ENCODE measurements at regions not wholly inside any gene's neighbourhood (a gene's known extent, or its start where the extent isn't known, plus 50 kb on each side); places are given as distances from the start of the nearest gene placed in this dataset.

DNA sequence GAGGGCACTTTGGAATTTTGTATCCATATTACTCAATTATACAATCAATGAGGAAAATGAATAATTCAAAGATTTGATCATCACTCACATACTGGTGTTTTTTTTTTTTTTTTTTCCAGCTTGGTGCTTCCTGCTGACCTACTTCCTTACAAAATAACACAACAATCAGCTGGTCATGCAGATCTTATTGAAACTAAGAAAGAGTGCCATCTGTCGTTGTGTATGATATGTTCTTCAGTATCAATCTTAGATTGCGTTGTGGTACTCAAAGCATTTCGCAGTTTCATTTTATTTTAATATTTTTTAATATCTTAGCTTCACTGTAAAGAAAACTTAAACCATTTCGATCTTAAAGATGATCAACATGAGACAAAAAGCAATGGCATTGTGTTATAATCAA, 155.6 kb downstream of the OGFRL1 start:
- DNase-seq: no peak

DNA sequence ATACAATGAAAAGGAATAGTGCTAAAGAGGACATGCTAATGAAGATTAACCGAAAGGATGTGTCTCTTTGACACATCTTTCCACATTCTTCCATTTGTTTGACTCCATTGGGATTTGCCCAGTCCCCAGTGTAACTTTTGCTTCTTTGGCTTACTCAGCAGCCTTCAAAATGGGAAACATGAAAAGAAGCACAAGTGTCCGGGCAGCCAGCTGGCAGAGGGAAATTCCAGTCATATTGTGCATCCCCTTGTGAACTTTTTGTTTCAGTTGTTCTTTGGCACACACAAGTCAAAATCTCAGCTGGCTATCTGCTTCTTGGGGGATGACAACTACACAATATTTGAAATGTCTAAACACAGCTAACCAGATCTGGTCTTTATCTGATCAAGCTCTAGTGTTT, 157.4 kb downstream of the OGFRL1 start:
- no peak for DNase-seq

DNA sequence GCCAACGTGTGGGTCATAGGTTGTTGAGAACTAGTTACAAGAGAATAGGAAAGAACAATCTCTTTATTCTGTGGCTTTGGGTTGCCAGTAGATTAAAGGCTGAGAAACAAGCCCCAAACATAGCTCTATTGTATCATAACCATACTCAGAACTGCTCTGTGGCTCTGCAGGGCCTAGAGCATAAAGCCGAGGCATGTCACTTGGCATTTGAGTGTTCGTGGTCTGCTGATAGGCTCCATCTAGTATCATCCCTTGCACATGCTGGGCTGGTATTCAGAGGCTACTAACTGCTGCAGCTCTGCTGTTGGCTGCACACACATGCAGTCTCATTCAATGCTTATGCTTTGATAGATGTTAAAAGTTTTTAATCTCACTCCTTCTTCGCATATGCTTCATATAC, 157.9 kb downstream of the OGFRL1 start:
- no peak for DNase-seq

DNA sequence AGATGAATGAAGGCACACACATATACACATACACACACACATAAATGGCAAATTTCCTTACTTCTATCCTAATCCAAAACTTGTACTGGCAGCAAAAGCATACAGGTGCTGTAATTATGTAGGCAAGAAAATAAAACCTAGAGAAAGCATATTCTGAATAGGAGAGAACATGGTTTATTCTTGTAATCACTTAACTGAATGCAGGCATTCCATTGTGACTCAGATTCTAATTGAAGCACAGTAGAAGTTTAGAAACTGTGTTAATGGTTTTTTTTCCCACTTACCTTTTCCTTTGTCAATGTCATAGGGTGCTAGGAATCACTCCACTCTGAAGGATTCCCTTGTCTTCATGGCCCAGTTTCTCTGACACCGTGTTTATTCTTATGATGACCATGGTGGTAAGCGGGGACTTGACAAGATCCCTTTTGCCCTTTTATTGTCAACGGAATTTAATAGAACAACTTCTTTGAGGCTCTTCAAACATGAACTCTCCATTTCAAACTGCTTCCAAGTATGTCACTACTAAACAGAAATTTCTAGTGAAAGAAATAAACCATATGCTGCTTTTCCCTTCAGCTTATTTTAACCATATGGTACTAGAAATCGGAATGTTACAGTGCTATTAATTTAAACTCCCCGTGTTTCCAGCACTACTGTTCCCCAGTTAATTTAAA, 164.2 kb downstream of the OGFRL1 start:
- DNase-seq: no peak

DNA sequence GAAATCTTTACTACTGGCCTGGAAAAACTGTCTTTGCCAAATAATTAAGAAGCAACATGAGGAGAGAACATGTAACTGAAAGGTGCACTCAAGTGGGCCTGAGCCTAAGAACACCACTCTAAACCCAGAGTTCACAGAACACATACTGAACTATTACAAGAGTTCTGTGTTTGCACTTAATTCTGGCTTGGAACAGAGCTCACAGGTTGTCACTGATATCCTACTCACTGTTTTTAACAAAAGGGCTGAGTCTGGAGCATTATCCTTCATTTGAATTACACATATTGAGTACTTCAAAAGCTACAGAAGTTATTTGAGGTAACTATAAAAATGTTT, 164.7 kb downstream of the OGFRL1 start:
- no peak for DNase-seq

DNA sequence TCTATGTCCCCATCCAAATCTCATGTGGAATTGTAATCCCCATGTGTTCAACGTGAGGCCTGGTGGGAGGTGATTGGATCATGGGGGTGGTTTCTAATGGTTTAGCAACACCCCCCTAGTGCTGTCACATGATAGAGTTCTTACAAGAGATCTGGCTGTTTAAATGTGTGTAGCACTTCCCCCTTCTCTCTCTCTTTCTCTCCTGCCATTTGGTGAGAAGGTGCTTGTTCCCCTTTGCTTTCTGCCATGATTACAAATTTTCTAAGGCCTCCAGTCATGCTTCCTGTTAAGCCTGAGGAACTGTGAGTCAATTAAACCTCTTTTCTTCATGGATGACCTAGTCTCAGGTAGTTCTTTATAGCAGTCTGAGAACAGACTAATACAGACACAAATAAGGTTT, 165.4 kb downstream of the OGFRL1 start:
- no peak for DNase-seq

DNA sequence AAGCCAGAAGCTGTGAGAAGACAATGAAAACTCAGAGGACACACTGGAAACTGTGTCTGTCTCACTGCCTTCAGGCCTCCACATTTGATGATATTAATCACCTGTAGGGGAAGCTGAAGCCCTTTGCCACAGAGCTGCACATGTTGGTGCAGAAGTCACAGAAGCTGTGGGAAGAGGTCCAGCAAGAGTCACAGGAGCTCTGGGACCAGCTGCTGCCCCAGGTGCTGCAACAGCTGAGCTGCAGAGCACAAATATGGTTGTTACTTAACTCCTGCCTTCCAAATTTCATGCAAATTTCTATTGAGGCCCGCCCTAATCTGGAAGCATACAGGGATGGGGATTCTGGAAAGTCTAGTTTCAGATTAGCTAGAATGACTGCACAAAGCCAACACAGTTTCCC, 169.3 kb downstream of the OGFRL1 start:
- no peak for DNase-seq

DNA sequence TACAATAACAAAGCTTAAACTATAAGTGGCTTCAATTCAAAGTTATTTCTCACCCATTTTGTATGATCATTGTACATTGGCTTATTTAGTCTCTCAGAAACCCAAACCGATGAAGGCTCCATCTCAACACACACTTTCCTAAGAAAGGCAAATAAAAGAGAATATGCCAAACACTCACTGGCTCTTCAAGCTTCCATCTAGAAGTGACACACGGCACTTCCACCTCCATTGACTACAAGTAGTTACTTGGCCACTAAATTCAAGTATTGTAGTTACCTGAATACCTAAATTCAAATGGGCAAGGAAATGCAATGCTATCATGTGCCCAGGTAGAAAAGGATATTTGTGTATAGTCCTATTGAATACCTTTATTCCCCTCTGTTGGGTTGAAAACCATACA, 170.6 kb downstream of the OGFRL1 start:
- DNase-seq: no peak

DNA sequence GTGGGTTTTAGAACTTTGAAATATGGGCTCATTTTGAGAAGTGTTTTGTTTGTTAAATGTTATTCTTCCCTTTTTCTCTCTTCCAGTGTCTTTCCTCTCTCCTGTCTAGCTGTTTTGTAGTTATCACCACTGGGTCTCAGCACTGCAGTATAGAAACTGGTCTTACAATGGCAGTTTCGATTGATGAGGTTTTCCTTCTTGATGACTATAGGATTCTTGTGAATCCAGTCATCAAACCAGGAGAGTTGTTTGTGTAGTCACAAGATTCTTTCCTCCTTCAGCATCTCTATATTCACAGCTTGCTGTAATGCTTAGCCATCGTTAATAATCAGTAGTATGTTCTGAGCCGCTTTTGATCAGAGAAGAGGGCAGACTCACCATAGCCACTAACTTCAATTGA, 172.3 kb downstream of the OGFRL1 start:
- no peak for DNase-seq

DNA sequence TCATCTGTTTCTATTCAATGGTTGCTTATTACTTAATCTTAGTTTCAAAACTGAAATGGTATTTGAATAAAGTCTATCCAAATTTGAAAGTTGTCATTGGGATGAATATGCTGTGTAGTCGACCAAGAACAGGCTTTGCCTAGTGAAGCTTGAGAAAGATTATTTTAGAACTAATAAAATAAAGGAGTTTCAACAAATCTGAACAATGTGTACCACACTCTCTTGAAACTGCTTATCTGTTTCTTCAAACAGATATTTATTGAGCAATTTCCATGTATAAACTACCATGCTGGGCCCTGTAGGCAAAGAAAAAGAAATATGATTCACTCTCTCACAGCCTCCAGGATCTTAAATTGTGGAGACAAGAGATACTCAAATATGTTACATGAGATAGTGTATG, 174.4 kb downstream of the OGFRL1 start:
- DNase-seq: no peak

DNA sequence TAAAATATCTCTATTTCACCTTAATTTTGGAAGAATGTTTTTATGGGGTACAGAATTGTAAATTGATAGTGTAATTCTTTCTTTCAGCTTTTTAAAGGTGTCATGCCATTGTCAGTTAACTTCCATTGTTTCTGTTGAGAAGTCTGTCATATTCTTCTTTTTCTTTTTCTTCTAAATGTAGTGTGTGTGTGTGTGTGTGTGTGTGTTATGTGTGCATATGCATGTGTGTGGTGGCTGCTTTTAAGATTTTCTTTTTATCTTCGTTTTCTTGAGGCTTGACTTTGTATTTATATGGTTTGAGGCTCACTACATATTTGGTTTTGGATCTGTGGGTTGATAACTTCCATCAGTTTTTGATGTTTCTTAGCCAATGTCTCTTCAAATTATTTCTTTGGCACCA, 176.5 kb downstream of the OGFRL1 start:
- no peak for DNase-seq

DNA sequence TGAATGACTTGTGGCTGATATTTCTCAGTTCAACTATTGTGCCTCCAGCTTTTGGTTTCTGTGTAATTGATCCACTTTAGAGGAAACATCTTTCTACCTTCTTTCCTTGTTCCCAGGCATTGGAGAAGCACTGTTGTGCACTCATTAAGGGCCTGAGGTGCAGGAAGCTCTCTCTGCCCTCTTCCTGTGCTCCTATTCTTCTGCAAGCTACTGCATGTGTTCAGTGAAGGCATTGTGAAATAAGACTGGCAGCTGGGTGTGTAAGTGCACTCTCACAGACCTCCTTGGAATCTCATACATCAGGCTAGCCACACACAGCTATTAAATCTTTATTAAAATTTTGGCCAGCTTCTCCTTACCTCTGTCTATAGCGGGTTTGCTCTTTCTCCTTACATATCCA, 177.8 kb downstream of the OGFRL1 start:
- DNase-seq: no peak

DNA sequence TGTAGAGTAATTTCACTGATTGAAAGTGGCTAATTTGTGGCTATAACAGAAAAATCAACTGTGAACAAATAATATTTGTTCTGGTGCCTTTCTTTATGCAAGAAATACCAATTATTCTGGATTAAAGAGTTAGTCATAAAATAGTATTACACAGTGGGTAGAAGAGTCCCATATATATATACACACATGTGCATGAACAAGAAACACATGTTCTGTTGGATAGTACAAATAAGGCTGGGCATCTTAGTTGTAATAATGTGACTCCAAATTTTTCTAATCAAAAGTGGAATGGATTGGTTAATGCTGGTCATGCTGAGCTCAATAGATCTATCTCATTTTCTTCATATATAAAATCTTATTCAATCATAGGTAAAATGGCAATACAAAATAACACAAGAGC, 179.4 kb downstream of the OGFRL1 start:
- DNase-seq: no peak

DNA sequence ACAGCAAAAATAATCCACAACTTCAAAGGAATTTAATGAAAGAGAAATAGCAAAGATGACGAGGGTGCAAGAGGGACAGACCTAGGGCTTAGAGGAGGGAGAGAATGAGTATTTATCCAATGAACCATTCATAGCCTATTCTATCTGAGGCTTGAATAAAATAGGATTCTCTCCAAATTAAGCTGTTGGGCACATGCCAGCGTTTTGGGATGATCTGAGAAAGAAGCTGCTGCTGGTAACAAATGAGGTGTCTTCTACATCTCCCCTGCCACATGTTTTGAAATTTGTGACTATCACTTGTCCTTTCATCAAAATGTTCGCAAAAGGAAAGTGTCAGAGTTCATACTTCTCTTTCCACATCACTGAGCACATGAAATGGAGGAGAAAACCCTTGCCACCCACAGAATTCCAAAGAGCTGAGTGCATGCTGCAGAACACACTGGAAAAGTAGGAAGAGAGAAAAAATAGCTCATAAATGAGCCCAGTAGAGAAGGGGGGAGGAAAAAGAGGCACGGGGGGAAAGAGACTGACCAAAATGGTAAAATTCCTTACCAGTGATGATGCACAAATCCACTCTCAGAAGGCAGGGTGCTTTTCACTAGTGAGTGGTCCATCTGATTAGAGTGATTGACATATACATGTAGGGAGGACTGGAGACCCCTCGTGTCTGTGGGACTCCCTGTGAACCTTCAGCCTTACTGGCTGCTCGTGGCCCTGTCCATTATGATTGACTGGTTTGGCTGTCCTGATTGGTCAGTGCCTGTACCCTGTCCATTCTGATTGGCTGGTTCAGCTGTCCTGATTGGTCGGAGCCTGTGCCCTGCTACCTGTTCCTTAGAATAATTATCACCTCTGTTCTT, 180.5 kb downstream of the OGFRL1 start:
- no peak for DNase-seq

DNA sequence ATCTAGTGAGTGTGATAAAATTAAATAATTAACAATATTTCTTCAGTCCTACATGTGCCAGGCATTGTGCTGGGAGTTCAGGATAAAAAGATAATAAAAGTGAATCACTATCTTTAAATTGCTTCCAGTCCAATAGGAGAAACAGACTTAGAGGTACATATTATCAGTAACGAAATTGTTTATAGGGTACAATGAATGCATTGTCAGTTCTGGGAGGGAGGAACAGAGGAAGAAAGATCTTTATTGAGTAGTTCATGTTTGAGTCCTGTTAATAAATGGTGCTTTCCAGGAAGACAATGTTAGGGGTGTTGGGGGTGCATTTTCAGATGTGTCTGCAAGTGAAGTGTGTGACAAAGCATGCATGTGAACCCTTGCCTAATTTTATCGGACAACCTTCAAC, 183.1 kb downstream of the OGFRL1 start:
- DNase-seq: no peak

DNA sequence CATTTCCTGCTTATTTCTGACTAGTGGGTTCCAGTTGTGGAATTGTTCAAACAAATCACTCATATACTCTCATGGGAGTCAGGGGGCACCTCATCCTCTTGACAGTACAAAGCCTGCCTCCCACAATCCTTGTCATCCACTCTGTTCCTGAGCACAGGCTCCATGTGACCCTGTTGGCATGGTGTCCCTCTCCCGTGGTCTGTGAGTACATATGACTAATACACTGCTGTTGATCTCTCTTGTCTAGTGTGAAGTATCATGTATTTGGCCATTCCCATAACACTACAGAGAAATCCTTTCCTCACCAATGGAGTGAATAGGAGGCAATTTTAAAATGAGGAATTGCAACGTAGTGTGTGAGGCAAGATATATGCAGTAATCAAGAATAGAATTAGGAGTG, 185.3 kb downstream of the OGFRL1 start:
- DNase-seq: no peak

DNA sequence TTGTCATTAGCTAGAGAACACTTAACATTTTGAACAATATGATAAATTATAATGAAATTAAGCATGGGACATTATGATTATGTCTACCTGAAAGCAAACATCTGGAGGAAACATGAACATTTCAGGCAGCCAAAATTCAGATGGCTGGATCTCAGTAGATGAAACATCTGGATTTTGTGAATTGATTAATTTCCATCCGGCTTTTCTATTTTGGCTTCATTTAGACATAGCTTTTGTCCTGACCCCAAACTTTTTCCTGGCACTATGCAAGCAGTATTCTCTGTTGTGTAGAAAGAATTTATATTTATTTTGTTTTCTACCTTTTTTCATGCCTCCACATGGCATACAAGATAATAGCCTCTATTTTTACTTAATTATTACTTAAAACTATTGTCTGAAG, 186.3 kb downstream of the OGFRL1 start:
- DNase-seq: no peak

DNA sequence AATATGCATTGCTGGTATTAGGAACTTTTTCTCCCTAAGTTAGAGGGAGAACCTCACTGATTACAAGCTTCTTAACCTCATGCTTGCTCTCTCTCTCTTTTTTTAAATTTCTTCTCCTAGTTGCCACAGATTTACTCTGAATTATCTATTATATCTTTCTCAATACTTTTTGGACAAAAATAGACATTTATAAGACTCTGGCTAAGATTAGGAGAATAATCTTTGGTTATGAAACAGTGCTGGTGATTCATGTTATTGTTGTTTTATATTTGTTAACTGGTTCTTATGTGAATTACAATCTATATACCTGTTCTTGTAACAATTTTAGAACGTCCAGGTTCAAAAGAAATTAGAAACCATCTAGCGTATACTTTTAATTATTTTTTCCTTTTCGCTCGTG, 187.8 kb downstream of the OGFRL1 start:
- DNase-seq: no peak

DNA sequence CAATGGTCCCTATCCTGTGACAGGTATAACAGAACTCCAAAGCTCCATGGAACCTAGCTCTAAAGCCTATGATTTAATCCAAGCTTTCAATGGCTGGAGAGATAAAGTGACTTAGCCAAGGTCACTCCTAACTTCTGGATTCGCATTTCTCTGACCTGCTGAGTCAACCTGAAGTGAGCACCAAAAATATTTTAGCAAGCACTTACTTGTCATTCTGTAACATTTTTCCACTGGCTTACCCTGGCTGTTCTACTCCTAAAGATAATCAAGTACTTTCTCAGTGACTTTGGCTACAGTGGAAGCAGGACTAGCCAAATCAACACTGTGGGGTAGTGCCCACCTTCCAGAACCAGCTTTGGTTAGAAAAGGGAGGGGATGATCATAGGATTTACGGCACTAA, 188.3 kb downstream of the OGFRL1 start:
- DNase-seq: no peak

DNA sequence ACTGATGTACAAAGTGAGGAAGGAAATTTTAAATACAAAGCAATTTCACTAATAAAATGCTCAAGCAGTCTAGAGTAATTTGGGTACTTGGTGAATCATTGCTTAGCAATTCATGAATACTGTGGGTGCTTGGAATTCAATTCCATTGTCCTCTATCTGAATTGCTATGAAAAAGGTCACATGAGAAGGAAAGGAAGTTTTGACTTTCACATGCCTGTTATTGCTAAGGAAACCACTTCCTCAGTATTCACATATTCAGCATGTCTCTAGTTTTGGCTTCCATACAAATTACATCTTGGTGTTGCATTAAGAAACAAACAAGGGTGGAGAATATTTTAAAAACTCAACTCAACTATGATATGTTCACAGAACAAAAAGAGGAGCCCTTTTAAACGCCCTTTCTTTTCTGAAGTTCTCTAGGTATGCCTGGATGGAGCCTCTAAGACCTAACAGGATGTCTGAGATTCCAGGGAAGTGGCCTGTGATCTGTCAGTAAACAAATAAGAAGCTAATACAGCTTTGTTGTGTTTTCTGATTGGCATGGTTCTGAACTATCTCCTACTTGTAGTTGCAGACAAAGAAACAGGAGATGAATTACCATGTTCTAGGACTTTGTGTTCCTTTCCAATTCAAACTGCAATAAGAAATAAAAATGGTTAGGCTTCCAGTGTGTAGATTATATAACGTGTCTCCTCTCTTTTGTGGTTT, 190.4 kb downstream of the OGFRL1 start:
- DNase-seq: no peak

DNA sequence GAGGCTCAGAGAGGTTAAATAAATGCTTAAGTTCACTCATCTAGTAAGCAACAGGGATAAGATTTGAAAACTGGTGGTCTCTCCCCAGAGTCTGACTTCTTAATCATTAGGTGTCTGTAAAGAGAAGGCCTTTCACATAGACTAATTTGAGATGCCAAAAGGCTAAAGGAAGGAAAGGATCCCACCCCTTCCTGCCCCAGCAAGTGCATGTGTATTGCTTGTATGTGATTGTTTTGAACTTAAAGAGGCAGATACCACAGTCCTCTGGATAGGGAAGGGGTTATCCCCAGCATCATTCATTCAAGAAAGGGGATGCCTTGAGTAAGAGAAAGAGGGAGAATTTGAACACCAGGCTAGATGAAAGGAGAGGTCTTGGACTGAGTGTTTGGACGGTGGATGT, 192.0 kb downstream of the OGFRL1 start:
- no peak for DNase-seq

DNA sequence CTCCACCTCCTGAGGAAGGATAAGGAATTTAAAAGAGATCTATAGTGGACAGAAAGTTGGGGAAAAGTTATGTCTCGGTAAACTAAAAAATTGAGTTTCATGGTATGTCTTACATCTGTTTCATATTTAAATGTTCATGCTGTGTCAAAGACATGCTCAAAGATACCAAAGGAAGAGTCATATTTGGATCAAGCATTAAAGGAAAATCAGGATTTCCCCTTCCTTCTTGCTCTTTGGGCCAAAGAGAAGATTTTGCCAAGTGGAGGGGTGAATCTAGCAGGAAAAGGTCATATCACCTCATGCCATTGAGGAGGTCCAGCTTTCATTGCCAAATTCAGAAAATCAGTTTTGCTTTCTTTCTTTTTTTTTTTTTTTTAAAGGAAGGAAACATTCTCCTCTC, 192.4 kb downstream of the OGFRL1 start:
- no peak for DNase-seq

DNA sequence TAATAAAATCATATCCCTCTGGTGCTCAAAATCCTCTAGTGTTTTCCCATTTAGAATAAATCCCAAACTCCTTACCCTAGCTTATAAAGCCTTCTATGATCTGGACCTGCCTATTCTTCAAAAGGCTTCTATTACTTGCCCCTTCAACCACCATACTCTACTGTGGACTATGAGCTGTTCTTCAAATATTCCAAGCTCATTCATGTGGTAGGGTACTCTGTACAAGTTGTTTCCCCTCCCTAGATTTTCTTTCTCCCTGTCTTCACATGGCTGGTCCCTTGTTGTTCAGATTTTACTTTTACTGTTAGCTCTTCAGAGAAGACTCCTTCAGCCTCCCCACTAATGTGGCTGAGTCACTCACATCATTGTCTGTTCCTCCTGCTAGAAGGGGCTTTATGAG, 193.2 kb downstream of the OGFRL1 start:
- no peak for DNase-seq

DNA sequence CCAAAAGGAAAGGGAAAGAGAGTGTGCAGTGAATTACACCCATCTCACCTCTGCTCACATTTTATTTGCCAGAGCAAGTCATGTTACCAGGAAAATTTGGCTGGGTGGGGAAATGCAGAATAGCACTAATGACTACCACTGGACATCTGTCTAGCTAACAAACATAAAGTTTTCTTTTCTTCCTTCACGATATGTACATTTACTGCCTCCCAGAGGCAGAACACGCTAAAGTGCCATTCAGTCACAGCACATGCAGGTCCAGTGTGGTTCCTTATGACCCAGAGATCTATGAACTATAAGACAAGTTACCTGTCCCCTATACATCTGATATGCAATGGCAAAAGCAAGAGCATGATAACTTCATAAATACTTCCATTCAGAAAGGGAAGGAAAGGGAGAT, 194.1 kb downstream of the OGFRL1 start:
- no peak for DNase-seq
